ENCODE measurements at regions not wholly inside any gene's neighbourhood (a gene's known extent, or its start where the extent isn't known, plus 50 kb on each side); places are given as distances from the start of the nearest gene placed in this dataset.

- H3K4me1 ChIP-seq, result no peaks in the 10 kb centered on the region
- H3K9me3 ChIP-seq, result no peaks in the 10 kb centered on the region
- no peaks in the 10 kb centered on the region for H3K36me3 ChIP-seq
- no peak for TF ChIP-seq POLR2A (IDR thresholded peaks at IDR 0.05)
- TF ChIP-seq CTCF (IDR thresholded peaks at IDR 0.05), result no peak
- 73 to 83% methylated on average over 2 of the region's 2 CpGs for WGBS, 2 donors
- no peaks in the 10 kb centered on the region for H3K27me3 ChIP-seq
- H3K4me3 ChIP-seq (replicated peaks in 1 of 3), result no peak overlapping the region
- no peak for DNase-seq
- H3K27ac ChIP-seq, result no peak overlapping the region
- intact Hi-C loops (cut with DNase I), result no loop called here
Observed at GRCh38 chr6:128727500-128727899, 155.4 kb upstream of the LAMA2 start.

- Histone ChIP-seq H3K27ac (no peak overlapping the region), H3K36me3 (no peaks in the 10 kb centered on the region), H3K27me3 (no peaks in the 10 kb centered on the region), H3K4me1 (no peaks in the 10 kb centered on the region), H3K4me3 (replicated peaks in 1 of 3) (no peak overlapping the region), H3K9me3 (no peaks in the 10 kb centered on the region)
- no peak for TF ChIP-seq POLR2A (IDR thresholded peaks at IDR 0.05)
- peak in 5 of 6 experiments; percentile 18 to 62 (median 52) for TF ChIP-seq CTCF (IDR thresholded peaks at IDR 0.05)
- DNase-seq, result peak in 1 of 2 donors; percentile 2
- intact Hi-C loops (cut with DNase I), result no loop called here
- WGBS, 2 donors, result 28 to 31% methylated on average over 3 of the region's 3 CpGs
Observed at GRCh38 chr6:128725271-128726233, 157.4 kb upstream of the LAMA2 start.

DNA sequence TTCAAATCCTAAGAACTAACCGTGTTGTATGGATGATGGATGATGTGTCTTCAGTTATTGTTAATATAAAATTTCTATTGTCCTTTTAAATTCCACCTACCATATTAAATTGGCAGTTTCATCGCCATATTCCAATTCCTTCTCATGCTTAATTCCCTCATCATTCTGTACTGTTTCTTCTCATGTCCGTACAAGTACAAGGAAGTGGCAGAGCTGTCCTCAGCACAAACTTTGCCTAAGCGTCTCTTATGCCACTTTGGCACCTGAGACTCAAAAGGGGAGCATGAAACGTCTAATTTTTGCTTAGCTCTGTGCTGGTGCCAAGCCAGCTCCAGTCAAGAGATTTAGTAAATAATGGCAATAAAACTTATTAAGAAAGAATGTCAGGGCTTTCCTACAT is 158.2 kb upstream of the LAMA2 start:
- WGBS, 2 donors, result 71 to 72% methylated on average over 5 of the region's 5 CpGs
- intact Hi-C loops (cut with DNase I), result no loop called here
- DNase-seq, result no peak

GRCh38 chr6:128723667-128724066 is 159.3 kb upstream of the LAMA2 start:
- no peaks in the 10 kb centered on the region for H3K36me3 ChIP-seq
- intact Hi-C loops (cut with DNase I), result no loop called here
- 48 to 51% methylated on average over 2 of the region's 2 CpGs for WGBS, 2 donors
- no peaks in the 10 kb centered on the region for H3K9me3 ChIP-seq
- TF ChIP-seq POLR2A (IDR thresholded peaks at IDR 0.05) (no peak), CTCF (IDR thresholded peaks at IDR 0.05) (no peak)
- no peaks in the 10 kb centered on the region for H3K27me3 ChIP-seq
- DNase-seq, result no peak
- H3K4me1 ChIP-seq, result no peaks in the 10 kb centered on the region
- no peak overlapping the region for H3K4me3 ChIP-seq (replicated peaks in 1 of 3)
- no peak overlapping the region for H3K27ac ChIP-seq

More for the DNA sequence above, 158.2 kb upstream of the LAMA2 start:
- Histone ChIP-seq H3K4me1 (no peaks in the 10 kb centered on the region), H3K27ac (no peak overlapping the region), H3K36me3 (no peaks in the 10 kb centered on the region), H3K9me3 (no peaks in the 10 kb centered on the region), H3K4me3 (replicated peaks in 1 of 3) (no peak overlapping the region), H3K27me3 (no peaks in the 10 kb centered on the region)
- TF ChIP-seq CTCF (IDR thresholded peaks at IDR 0.05) (no peak), POLR2A (IDR thresholded peaks at IDR 0.05) (no peak)

GRCh38 chr6:128720891-128721290 is 162.0 kb upstream of the LAMA2 start:
- H3K36me3 ChIP-seq, result no peaks in the 10 kb centered on the region
- no peak overlapping the region for H3K27ac ChIP-seq
- intact Hi-C loops (cut with DNase I), result no loop called here
- DNase-seq, result no peak
- WGBS, 2 donors, result 69 to 71% methylated on average over 2 of the region's 2 CpGs
- H3K4me3 ChIP-seq (replicated peaks in 1 of 3), result no peak overlapping the region
- TF ChIP-seq POLR2A (IDR thresholded peaks at IDR 0.05) (no peak), CTCF (IDR thresholded peaks at IDR 0.05) (no peak)
- H3K4me1 ChIP-seq, result no peaks in the 10 kb centered on the region
- no peaks in the 10 kb centered on the region for H3K9me3 ChIP-seq
- H3K27me3 ChIP-seq, result no peaks in the 10 kb centered on the region

Measured in thyroid gland (tissue), 4 donors.